Keratinocyte (primary cell): ENCODE measurements at regions not wholly inside any gene's neighbourhood (a gene's known extent, or its start where the extent isn't known, plus 50 kb on each side); places are given as distances from the start of the nearest gene placed in this dataset.
"Not testable (repeated sequence)": the region's sequence is repeated elsewhere in the genome, so short reads cannot be mapped to it uniquely, and the experiment has no call there.

Experiments used
- DNase-seq: peaks from one replicate; pipeline ENCODE4 v3.0.0-alpha.2; 2011; ENCODE audit warnings: low read depth, missing footprints, low spot score
- FAIRE-seq: peaks from 2 replicates; lab custom pipeline; 2011; peaks lifted over from hg19 to GRCh38; lab: Jason Lieb, UNC
- H2AFZ ChIP-seq: 2 replicates; pipeline ENCODE4 v1.6.0; 2012; ENCODE audit warnings: low read length, control low read depth, inconsistent platforms; ENCODE audit not compliant: control insufficient read depth
- H3K27ac ChIP-seq: 2 replicates; pipeline ENCODE4 v1.5.1; 2011; ENCODE audit warnings: low read length; ENCODE audit not compliant: control insufficient read depth, insufficient read depth
- H3K27me3 ChIP-seq: 3 replicates; pipeline ENCODE4 v1.6.0; 2011; ENCODE audit warnings: low read length; ENCODE audit not compliant: control insufficient read depth, insufficient read depth; ENCODE audit errors: extremely low read depth
- H3K36me3 ChIP-seq, 2 experiments: 2 replicates in 1 of 2; 3 replicates in 1 of 2; pipeline ENCODE4 v1.5.1; 2011; ENCODE audit warnings: low read length in 2 of 2, mild to moderate bottlenecking in 1 of 2; ENCODE audit not compliant: control insufficient read depth in 2 of 2, insufficient read depth in 2 of 2; ENCODE audit errors: extremely low read depth in 1 of 2
- H3K4me1 ChIP-seq: 3 replicates; pipeline ENCODE4 v1.5.1; 2011; ENCODE audit warnings: low read length; ENCODE audit not compliant: control insufficient read depth, insufficient read depth; ENCODE audit errors: extremely low read depth
- H3K4me2 ChIP-seq: 3 replicates; pipeline ENCODE4 v1.6.0; 2011; ENCODE audit warnings: low read depth, low read length; ENCODE audit not compliant: control insufficient read depth, insufficient read depth; ENCODE audit errors: extremely low read depth
- H3K4me3 ChIP-seq, 3 experiments: fragments of 200-600 bp in 1 of 3; sonication (generic) in 1 of 3; 2 replicates in 2 of 3; 3 replicates in 1 of 3; pipeline ENCODE4 v1.5.1; 2011 to 2016; ENCODE audit warnings: low read length in 3 of 3, mild to moderate bottlenecking in 3 of 3, control low read depth in 2 of 3, inconsistent platforms in 1 of 3, low read depth in 1 of 3, mixed read lengths in 1 of 3, mixed run types in 1 of 3, moderate library complexity in 1 of 3; ENCODE audit not compliant: control insufficient read depth in 2 of 3, insufficient read depth in 2 of 3; ENCODE audit errors: extremely low read depth in 1 of 3
- H3K79me2 ChIP-seq: 2 replicates; pipeline ENCODE4 v1.6.0; 2012; ENCODE audit warnings: low read length; ENCODE audit not compliant: control insufficient read depth, insufficient read depth
- H3K9ac ChIP-seq: 3 replicates; pipeline ENCODE4 v1.6.0; 2011; ENCODE audit warnings: low read length; ENCODE audit not compliant: control insufficient read depth, insufficient read depth; ENCODE audit errors: extremely low read depth
- H3K9me1 ChIP-seq: 3 replicates; pipeline ENCODE4 v1.6.0; 2011; ENCODE audit warnings: low read length; ENCODE audit not compliant: control insufficient read depth, insufficient read depth; ENCODE audit errors: extremely low read depth
- H3K9me3 ChIP-seq: 2 replicates; pipeline ENCODE4 v1.5.1; 2012; ENCODE audit warnings: low read depth, low read length; ENCODE audit not compliant: control insufficient read depth
- H4K20me1 ChIP-seq: 3 replicates; pipeline ENCODE4 v1.6.0; 2011; ENCODE audit warnings: low read length; ENCODE audit not compliant: control insufficient read depth, insufficient read depth; ENCODE audit errors: extremely low read depth
- CTCF ChIP-seq, 3 experiments: IDR thresholded peaks in 1 of 3; conservative IDR thresholded peaks in 1 of 3; optimal IDR thresholded peaks in 1 of 3; 2 replicates in 2 of 3; 3 replicates in 1 of 3; pipeline versions ENCODE3 to v1.5.1; 2011; ENCODE audit warnings: low read length in 3 of 3, mild to moderate bottlenecking in 3 of 3, moderate library complexity in 2 of 3, control low read depth in 1 of 3, inconsistent platforms in 1 of 3; ENCODE audit not compliant: insufficient read depth in 2 of 3; ENCODE audit errors: extremely low read depth in 1 of 3
- EZH2 ChIP-seq: IDR thresholded peaks from one replicate; pipeline ENCODE4 v1.6.1; 2012; ENCODE audit warnings: inconsistent platforms, mild to moderate bottlenecking, low read length, moderate library complexity
- dilution Hi-C: fragments of 300-500 bp; cut with MboI; formaldehyde crosslinking; loops from one replicate; pipeline ENCODE4 v1.7.0; 2020; ENCODE audit warnings: low sequenced_read_pairs; ENCODE audit not compliant: extremely low pct_ligation_motif_present

GRCh38 chr13:63840551-63841421 is 2425.1 kb upstream of the PCDH20 start:
- no peaks in the 10 kb centered on the region for H3K9me3 ChIP-seq
- no peak for FAIRE-seq
- H3K36me3 ChIP-seq = no peaks in the 10 kb centered on the region
- TF ChIP-seq EZH2 = no peak
- TF ChIP-seq CTCF (optimal IDR thresholded peaks at IDR 0.05 in 1 of 3, IDR thresholded peaks at IDR 0.05 in 1 of 3, conservative IDR thresholded peaks at IDR 0.05 in 1 of 3; ENCODE audit: extremely low read depth in 1 of 3, insufficient read depth in 2 of 3, low read length in 3 of 3) = no peak
- no peak for DNase-seq
- no peaks in the 10 kb centered on the region for H4K20me1 ChIP-seq
- no peaks in the 10 kb centered on the region for H3K9me1 ChIP-seq
- H3K27ac ChIP-seq = no peak overlapping the region
- H3K9ac ChIP-seq = no peak overlapping the region
- dilution Hi-C loops = no loop called here
- no peaks in the 10 kb centered on the region for H3K79me2 ChIP-seq
- H3K4me2 ChIP-seq = no peak overlapping the region
- H3K4me3 ChIP-seq = no peak overlapping the region
- H3K27me3 ChIP-seq = no peaks in the 10 kb centered on the region
- no peak overlapping the region for H2AFZ ChIP-seq
- H3K4me1 ChIP-seq = no peaks in the 10 kb centered on the region

GRCh38 chr13:63838366-63839110 is 2422.9 kb upstream of the PCDH20 start:
- no peaks in the 10 kb centered on the region for H4K20me1 ChIP-seq
- TF ChIP-seq CTCF (optimal IDR thresholded peaks at IDR 0.05 in 1 of 3, IDR thresholded peaks at IDR 0.05 in 1 of 3, conservative IDR thresholded peaks at IDR 0.05 in 1 of 3; ENCODE audit: extremely low read depth in 1 of 3, insufficient read depth in 2 of 3, low read length in 3 of 3) (no peak), EZH2 (no peak)
- no peak overlapping the region for H3K27ac ChIP-seq
- no peak overlapping the region for H2AFZ ChIP-seq
- no peaks in the 10 kb centered on the region for H3K79me2 ChIP-seq
- H3K4me3 ChIP-seq = no peak overlapping the region
- no peaks in the 10 kb centered on the region for H3K27me3 ChIP-seq
- no peaks in the 10 kb centered on the region for H3K4me1 ChIP-seq
- H3K4me2 ChIP-seq = no peak overlapping the region
- no peak for DNase-seq
- no peaks in the 10 kb centered on the region for H3K9me1 ChIP-seq
- FAIRE-seq = no peak
- no peaks in the 10 kb centered on the region for H3K9me3 ChIP-seq
- no peak overlapping the region for H3K9ac ChIP-seq
- dilution Hi-C loops = no loop called here
- no peaks in the 10 kb centered on the region for H3K36me3 ChIP-seq

GRCh38 chr13:63837701-63838100 is 2422.1 kb upstream of the PCDH20 start:
- H3K4me1 ChIP-seq, H3K9me1 ChIP-seq, H2AFZ ChIP-seq, H3K27ac ChIP-seq, H3K36me3 ChIP-seq, H3K79me2 ChIP-seq, H3K9ac ChIP-seq, H3K4me3 ChIP-seq, H4K20me1 ChIP-seq, H3K4me2 ChIP-seq, dilution Hi-C loops, DNase-seq, FAIRE-seq, H3K27me3 ChIP-seq, H3K9me3 ChIP-seq: not testable (repeated sequence)
